ENCODE measurements at regions not wholly inside any gene's neighbourhood (a gene's known extent, or its start where the extent isn't known, plus 50 kb on each side); places are given as distances from the start of the nearest gene placed in this dataset.

DNA sequence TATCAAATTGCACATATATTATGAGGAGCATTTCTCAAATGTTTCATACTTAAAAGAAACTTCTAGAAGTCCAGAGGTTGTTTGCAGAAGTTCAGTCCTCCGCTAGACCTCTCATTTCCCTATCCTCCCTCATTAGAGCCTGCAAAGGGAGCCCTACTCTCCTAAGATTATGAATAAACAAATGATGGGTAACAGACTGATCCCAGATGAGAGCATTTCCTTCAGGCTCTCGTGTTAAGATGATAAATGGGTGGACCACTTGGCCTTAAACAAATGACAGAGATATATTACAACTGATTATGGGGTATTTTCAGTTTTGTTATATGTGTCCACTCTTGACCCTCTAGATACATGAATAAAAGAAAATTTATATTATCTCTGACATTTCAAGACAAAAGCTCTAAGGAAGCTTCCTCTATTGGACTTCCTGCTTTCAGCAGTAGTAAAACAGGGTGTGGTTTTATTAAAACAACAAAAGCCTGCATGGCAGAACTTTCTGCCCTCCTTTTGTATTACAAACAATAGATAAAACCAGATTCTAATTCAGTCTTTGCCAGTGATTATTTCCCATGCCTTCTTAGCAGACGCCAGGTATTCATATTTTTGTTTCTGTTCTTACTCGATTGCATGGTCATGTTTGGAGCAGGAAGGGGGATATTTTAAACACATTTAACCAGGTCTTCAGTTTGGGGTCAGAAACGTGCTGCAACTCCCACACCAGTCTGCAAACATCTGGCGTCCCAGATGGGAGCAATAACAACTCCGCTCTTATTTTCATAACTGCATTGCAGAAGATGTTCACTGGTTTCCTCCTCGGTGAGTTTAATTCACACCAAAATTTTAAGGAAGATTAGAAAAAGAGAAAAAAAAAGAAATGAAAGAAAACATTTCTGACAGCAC lies 52.4 kb upstream of the FAM204A start:
- no peaks in the 10 kb centered on the region for H3K36me3 ChIP-seq
- DNase-seq (no peak), ATAC-seq (no peak)
- no peak overlapping the region for H3K4me3 ChIP-seq
- intact Hi-C loops (cut with DNase I), result no loop called here
- TF ChIP-seq, protein P1, sequence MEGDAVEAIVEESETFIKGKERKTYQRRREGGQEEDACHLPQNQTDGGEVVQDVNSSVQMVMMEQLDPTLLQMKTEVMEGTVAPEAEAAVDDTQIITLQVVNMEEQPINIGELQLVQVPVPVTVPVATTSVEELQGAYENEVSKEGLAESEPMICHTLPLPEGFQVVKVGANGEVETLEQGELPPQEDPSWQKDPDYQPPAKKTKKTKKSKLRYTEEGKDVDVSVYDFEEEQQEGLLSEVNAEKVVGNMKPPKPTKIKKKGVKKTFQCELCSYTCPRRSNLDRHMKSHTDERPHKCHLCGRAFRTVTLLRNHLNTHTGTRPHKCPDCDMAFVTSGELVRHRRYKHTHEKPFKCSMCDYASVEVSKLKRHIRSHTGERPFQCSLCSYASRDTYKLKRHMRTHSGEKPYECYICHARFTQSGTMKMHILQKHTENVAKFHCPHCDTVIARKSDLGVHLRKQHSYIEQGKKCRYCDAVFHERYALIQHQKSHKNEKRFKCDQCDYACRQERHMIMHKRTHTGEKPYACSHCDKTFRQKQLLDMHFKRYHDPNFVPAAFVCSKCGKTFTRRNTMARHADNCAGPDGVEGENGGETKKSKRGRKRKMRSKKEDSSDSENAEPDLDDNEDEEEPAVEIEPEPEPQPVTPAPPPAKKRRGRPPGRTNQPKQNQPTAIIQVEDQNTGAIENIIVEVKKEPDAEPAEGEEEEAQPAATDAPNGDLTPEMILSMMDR (IDR thresholded peaks at IDR 0.05), result no peak
- no peak overlapping the region for H3K27ac ChIP-seq
- no peaks in the 10 kb centered on the region for H3K27me3 ChIP-seq
- H3K4me1 ChIP-seq, result no peaks in the 10 kb centered on the region
- no peaks in the 10 kb centered on the region for H3K9me3 ChIP-seq

DNA sequence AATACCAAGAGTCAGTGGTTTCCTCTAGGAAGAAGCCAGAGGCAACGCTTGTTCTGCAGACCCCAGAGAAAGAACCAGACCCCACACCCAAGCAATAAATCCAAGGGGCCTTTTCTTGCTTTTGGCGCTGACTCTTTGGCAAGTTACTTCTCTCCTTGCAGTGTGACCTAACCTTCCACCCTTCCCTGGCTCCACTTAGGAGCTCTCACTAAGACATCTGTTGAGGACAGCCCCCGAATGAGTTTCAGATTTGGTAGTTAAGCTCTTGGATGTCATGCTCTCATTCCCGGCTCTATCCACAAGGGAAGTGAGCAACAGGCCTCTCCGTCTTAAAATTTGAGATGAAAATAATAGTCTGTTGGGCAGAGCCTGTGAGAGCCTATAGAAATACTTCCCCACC lies 50.6 kb upstream of the FAM204A start:
- Histone ChIP-seq H3K27me3 (peaks cover 6% of the 10 kb centered on the region), H3K27ac (no peak overlapping the region), H3K36me3 (no peaks in the 10 kb centered on the region), H3K9me3 (peaks cover 7% of the 10 kb centered on the region), H3K4me3 (no peak overlapping the region), H3K4me1 (no peaks in the 10 kb centered on the region)
- intact Hi-C loops (cut with DNase I), result no loop called here
- ATAC-seq (no peak), DNase-seq (no peak)
- TF ChIP-seq, protein P1 (IDR thresholded peaks at IDR 0.05), result no peak

Data from upper lobe of right lung (tissue), 1 donor.